ENCODE measurements at regions not wholly inside any gene's neighbourhood (a gene's known extent, or its start where the extent isn't known, plus 50 kb on each side); places are given as distances from the start of the nearest gene placed in this dataset.
A peak's percentile ranks its signal among the peaks of the same experiment; 100 is the strongest.

DNA sequence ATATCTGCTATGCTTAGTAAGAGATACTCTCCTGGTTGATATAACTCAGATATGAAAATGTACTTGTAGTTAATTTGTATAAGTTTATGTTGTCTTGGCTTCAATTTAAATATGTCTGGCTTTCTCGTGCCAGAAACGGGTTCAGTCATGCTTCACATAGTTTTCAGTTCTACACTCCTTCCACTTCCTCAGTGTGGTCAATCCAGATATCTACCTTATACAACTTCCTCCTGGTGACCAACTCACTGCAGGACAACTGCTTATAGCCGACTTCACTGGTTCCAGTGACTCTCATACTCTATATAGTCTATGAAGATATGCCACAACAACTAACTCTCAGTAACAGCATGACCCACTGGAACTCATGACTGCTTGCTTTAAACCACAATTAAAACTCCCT lies 690.4 kb downstream of the SLCO4C1 start:
- TF ChIP-seq POLR2AphosphoS5 (IDR thresholded peaks at IDR 0.05) (no peak), POLR2A (IDR thresholded peaks at IDR 0.05) (no peak), EP300 (IDR thresholded peaks at IDR 0.05) (no peak)
- TF ChIP-seq, protein P1, sequence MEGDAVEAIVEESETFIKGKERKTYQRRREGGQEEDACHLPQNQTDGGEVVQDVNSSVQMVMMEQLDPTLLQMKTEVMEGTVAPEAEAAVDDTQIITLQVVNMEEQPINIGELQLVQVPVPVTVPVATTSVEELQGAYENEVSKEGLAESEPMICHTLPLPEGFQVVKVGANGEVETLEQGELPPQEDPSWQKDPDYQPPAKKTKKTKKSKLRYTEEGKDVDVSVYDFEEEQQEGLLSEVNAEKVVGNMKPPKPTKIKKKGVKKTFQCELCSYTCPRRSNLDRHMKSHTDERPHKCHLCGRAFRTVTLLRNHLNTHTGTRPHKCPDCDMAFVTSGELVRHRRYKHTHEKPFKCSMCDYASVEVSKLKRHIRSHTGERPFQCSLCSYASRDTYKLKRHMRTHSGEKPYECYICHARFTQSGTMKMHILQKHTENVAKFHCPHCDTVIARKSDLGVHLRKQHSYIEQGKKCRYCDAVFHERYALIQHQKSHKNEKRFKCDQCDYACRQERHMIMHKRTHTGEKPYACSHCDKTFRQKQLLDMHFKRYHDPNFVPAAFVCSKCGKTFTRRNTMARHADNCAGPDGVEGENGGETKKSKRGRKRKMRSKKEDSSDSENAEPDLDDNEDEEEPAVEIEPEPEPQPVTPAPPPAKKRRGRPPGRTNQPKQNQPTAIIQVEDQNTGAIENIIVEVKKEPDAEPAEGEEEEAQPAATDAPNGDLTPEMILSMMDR (IDR thresholded peaks at IDR 0.05), result no peak
- H3K4me1 ChIP-seq, result no peaks in the 10 kb centered on the region
- 67 to 83% methylated on average over 3 of the region's 3 CpGs for WGBS, 2 donors (ENCODE audit: low coverage in 1 of 2)
- no peaks in the 10 kb centered on the region for H3K9me3 ChIP-seq
- ATAC-seq, result no peak
- no peak overlapping the region for H3K4me3 ChIP-seq
- H3K27ac ChIP-seq, result no peak overlapping the region
- H3K27me3 ChIP-seq, result no peaks in the 10 kb centered on the region
- H3K36me3 ChIP-seq, result no peaks in the 10 kb centered on the region

GRCh38 chr5:101600614-101601013 lies 695.5 kb downstream of the SLCO4C1 start:
- Histone ChIP-seq H3K36me3 (no peaks in the 10 kb centered on the region), H3K27me3 (no peaks in the 10 kb centered on the region), H3K4me3 (no peak overlapping the region), H3K27ac (no peak overlapping the region), H3K9me3 (peaks cover 0 to 5% (median 0%) of the 10 kb centered on the region in 3 donors), H3K4me1 (no peaks in the 10 kb centered on the region)
- TF ChIP-seq, protein P1 (IDR thresholded peaks at IDR 0.05), result no peak
- TF ChIP-seq POLR2A (IDR thresholded peaks at IDR 0.05), result no peak
- 60 to 65% methylated on average over 1 of the region's 1 CpG for WGBS, 2 donors (ENCODE audit: low coverage in 1 of 2)
- no peak for ATAC-seq

DNA sequence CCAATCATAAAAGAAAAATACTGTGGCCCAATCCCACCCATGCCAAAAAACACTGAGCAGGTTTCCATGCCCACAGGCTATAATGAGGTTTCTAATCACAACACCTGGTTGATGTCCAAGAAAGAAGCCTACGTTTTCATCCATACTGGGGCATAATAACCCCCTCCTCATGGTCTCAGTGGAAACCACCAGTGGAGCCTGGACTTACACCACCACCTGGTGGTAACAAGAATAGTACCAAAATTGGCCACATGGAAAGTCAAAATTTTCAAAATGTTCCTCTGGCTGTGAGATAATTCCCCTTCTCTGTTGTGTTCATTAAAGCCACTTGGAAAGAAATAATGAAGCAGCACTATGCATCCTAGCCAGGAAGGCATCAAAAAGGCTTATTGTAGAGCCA lies 687.3 kb upstream of the ST8SIA4 start:
- 50% methylated on average over 1 of the region's 1 CpG; no CpG with 5 or more reads in 1 of the 2 donors for WGBS, 2 donors (ENCODE audit: low coverage in 1 of 2)
- TF ChIP-seq, protein P1 (IDR thresholded peaks at IDR 0.05), result peak in 1 of 4 experiments; percentile 9
- no peak for TF ChIP-seq POLR2AphosphoS5 (IDR thresholded peaks at IDR 0.05)
- TF ChIP-seq POLR2A (IDR thresholded peaks at IDR 0.05), result no peak
- TF ChIP-seq EP300 (IDR thresholded peaks at IDR 0.05), result no peak
- no peak overlapping the region for H3K27ac ChIP-seq
- H3K4me3 ChIP-seq, result no peak overlapping the region
- ATAC-seq, result no peak
- H3K4me1 ChIP-seq, result no peaks in the 10 kb centered on the region
- H3K36me3 ChIP-seq, result no peaks in the 10 kb centered on the region
- peaks cover 0 to 8% (median 0%) of the 10 kb centered on the region in 3 donors for H3K9me3 ChIP-seq
- H3K27me3 ChIP-seq, result no peaks in the 10 kb centered on the region

DNA sequence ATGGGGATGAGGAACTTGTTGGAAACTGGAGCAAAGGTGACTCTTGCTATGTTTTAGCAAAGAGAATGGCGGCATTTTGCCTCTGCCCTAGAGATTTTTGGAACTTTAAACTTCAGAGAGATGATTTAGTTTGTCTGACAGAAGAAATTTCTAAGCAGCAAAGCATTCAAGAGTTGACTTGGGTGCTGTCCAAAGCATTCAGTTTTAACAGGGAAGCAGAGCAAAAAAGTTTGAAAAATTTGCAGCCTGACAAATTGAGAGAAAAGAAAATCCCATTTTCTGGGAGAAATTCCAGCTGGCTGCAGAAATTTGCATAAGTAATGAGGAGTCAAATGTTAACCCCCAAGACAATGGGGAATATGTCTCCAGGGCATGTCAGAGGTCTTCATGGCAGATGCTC lies 682.3 kb upstream of the ST8SIA4 start:
- H3K4me1 ChIP-seq, result no peaks in the 10 kb centered on the region
- WGBS, 2 donors (ENCODE audit: low coverage in 1 of 2), result 14 to 50% methylated on average over 1 of the region's 1 CpG
- TF ChIP-seq, protein P1 (IDR thresholded peaks at IDR 0.05), result no peak
- no peak for TF ChIP-seq POLR2AphosphoS5 (IDR thresholded peaks at IDR 0.05)
- TF ChIP-seq EP300 (IDR thresholded peaks at IDR 0.05), result no peak
- TF ChIP-seq POLR2A (IDR thresholded peaks at IDR 0.05), result no peak
- no peaks in the 10 kb centered on the region for H3K27me3 ChIP-seq
- no peak for ATAC-seq
- no peak overlapping the region for H3K4me3 ChIP-seq
- no peak overlapping the region for H3K27ac ChIP-seq
- H3K9me3 ChIP-seq, result no peaks in the 10 kb centered on the region
- no peaks in the 10 kb centered on the region for H3K36me3 ChIP-seq

GRCh38 chr5:101580591-101580990 lies 677.5 kb upstream of the ST8SIA4 start:
- Histone ChIP-seq H3K27me3 (no peaks in the 10 kb centered on the region), H3K4me3 (no peak overlapping the region), H3K27ac (no peak overlapping the region), H3K36me3 (no peaks in the 10 kb centered on the region), H3K4me1 (no peaks in the 10 kb centered on the region), H3K9me3 (no peaks in the 10 kb centered on the region)
- no peak for TF ChIP-seq EP300 (IDR thresholded peaks at IDR 0.05)
- TF ChIP-seq, protein P1 (IDR thresholded peaks at IDR 0.05), result no peak
- no peak for ATAC-seq
- 81 to 97% methylated on average over 3 of the region's 3 CpGs for WGBS, 2 donors (ENCODE audit: low coverage in 1 of 2)
